Natural killer cell treated with Interleukin-12 subunit alpha and Interleukin-12 subunit beta and Interleukin-15 and Interleukin-18, amount 100 ng/mL, for 72 hours (primary cell): ENCODE measurements at regions not wholly inside any gene's neighbourhood (a gene's known extent, or its start where the extent isn't known, plus 50 kb on each side); places are given as distances from the start of the nearest gene placed in this dataset.
"Not testable (repeated sequence)": the region's sequence is repeated elsewhere in the genome, so short reads cannot be mapped to it uniquely, and the experiment has no call there.

Experiments used
- ATAC-seq, 2 donors: fragments of 150-1000 bp; cut with Tn5 transposase in 1 of 2; sonication (Bioruptor Pico), chemical (Tn5 transposase) in 1 of 2; 2 replicates each; pipeline ENCODE4 v1.10.0; 2021
- DNase-seq: peaks from one replicate; pipeline ENCODE4 v3.0.0; 2022; ENCODE audit warnings: low spot score
- H3K27ac Mint-ChIP-seq, 2 donors: 1 replicate in 1 of 2; 2 replicates in 1 of 2; pipeline ENCODE4 v1.8.0; 2022; ENCODE audit warnings: mixed read lengths in 2 of 2, mild to moderate bottlenecking in 1 of 2, moderate library complexity in 1 of 2
- H3K27me3 Mint-ChIP-seq, 2 donors: 1 replicate in 1 of 2; 2 replicates in 1 of 2; pipeline ENCODE4 v1.8.0; 2022; ENCODE audit warnings: mixed read lengths in 2 of 2
- H3K36me3 Mint-ChIP-seq: one replicate; pipeline ENCODE4 v1.8.0; 2022; ENCODE audit warnings: mixed read lengths
- H3K4me1 Mint-ChIP-seq, 2 donors: 1 replicate in 1 of 2; 2 replicates in 1 of 2; pipeline ENCODE4 v1.8.0; 2022; ENCODE audit warnings: low read depth in 2 of 2, mixed read lengths in 2 of 2, mild to moderate bottlenecking in 1 of 2
- H3K4me3 Mint-ChIP-seq: one replicate; pipeline ENCODE4 v1.8.0; 2022; ENCODE audit warnings: mixed read lengths
- H3K9me3 Mint-ChIP-seq: 2 replicates; pipeline ENCODE4 v1.8.0; 2022; ENCODE audit warnings: mixed read lengths

- Mint-ChIP-seq H3K9me3 (no peaks in the 10 kb centered on the region), H3K27ac (no peak overlapping the region), H3K27me3 (no peaks in the 10 kb centered on the region), H3K4me3 (no peak overlapping the region), H3K4me1 (no peaks in the 10 kb centered on the region), H3K36me3 (no peaks in the 10 kb centered on the region)
- DNase-seq = no peak
- ATAC-seq = no peak
These were observed 165.4 kb upstream of the SSTR1 start for GRCh38 chr14:38042322-38042721.

GRCh38 chr14:38044710-38045109 lies 163.0 kb upstream of the SSTR1 start:
- Mint-ChIP-seq H3K36me3 (peaks cover 14% of the 10 kb centered on the region), H3K4me1 (no peaks in the 10 kb centered on the region), H3K27ac (no peak overlapping the region), H3K9me3 (peaks cover 8% of the 10 kb centered on the region), H3K27me3 (no peaks in the 10 kb centered on the region), H3K4me3 (no peak overlapping the region)
- no peak for DNase-seq
- ATAC-seq = peak; percentile 55 to 60

- Mint-ChIP-seq H3K4me1 (no peaks in the 10 kb centered on the region), H3K27me3 (no peaks in the 10 kb centered on the region), H3K9me3 (peaks cover 8% of the 10 kb centered on the region), H3K36me3 (peaks cover 14% of the 10 kb centered on the region), H3K27ac (no peak overlapping the region), H3K4me3 (no peak overlapping the region)
- no peak for DNase-seq
- no peak for ATAC-seq
These were observed 162.2 kb upstream of the SSTR1 start for GRCh38 chr14:38045461-38045860.

GRCh38 chr14:38046160-38046559 lies 161.5 kb upstream of the SSTR1 start:
- Mint-ChIP-seq H3K4me1 (no peaks in the 10 kb centered on the region), H3K4me3 (no peak overlapping the region), H3K27me3 (no peaks in the 10 kb centered on the region), H3K36me3 (peaks cover 14% of the 10 kb centered on the region), H3K9me3 (peaks cover 8% of the 10 kb centered on the region), H3K27ac (no peak overlapping the region)
- ATAC-seq (no peak), DNase-seq (no peak)

- Mint-ChIP-seq H3K4me3 (no peak overlapping the region), H3K36me3 (peaks cover 14% of the 10 kb centered on the region), H3K27ac (no peak overlapping the region), H3K27me3 (no peaks in the 10 kb centered on the region), H3K9me3 (peaks cover 8% of the 10 kb centered on the region), H3K4me1 (no peaks in the 10 kb centered on the region)
- no peak for DNase-seq
- no peak for ATAC-seq
These were observed 160.4 kb upstream of the SSTR1 start for GRCh38 chr14:38047195-38047902.

- DNase-seq (no peak), ATAC-seq (no peak)
- Mint-ChIP-seq H3K27ac (peak overlapping the region in 1 of 2 donors; percentile 9), H3K36me3 (peaks cover 7% of the 10 kb centered on the region), H3K9me3 (peaks cover 5% of the 10 kb centered on the region), H3K4me3 (no peak overlapping the region), H3K4me1 (peaks cover 0 to 3% of the 10 kb centered on the region in 2 donors), H3K27me3 (no peaks in the 10 kb centered on the region)
These were observed 154.0 kb upstream of the SSTR1 start for GRCh38 chr14:38053666-38054065.

GRCh38 chr14:38056270-38056669 lies 151.4 kb upstream of the SSTR1 start:
- Mint-ChIP-seq H3K27me3 (no peaks in the 10 kb centered on the region), H3K4me1 (peaks cover 0 to 3% of the 10 kb centered on the region in 2 donors)
- no peak for ATAC-seq

GRCh38 chr14:38062223-38062622 lies 145.5 kb upstream of the SSTR1 start:
- DNase-seq, H3K27me3 Mint-ChIP-seq, H3K9me3 Mint-ChIP-seq, H3K36me3 Mint-ChIP-seq, ATAC-seq, H3K4me3 Mint-ChIP-seq, H3K27ac Mint-ChIP-seq: not testable (repeated sequence)
- H3K4me1 Mint-ChIP-seq = peaks cover 16 to 19% of the 10 kb centered on the region in 2 donors

More at GRCh38 chr14:38056270-38056669, 151.4 kb upstream of the SSTR1 start:
- no peaks in the 10 kb centered on the region for H3K36me3 Mint-ChIP-seq
- no peak overlapping the region for H3K4me3 Mint-ChIP-seq
- no peak overlapping the region for H3K27ac Mint-ChIP-seq
- no peak for DNase-seq
- H3K9me3 Mint-ChIP-seq = no peaks in the 10 kb centered on the region

- Mint-ChIP-seq H3K27ac (peak overlapping the region; percentile 28 to 61), H3K36me3 (peaks cover 9% of the 10 kb centered on the region), H3K9me3 (peaks cover 8% of the 10 kb centered on the region), H3K4me3 (no peak overlapping the region), H3K4me1 (peaks cover 19 to 20% of the 10 kb centered on the region in 2 donors), H3K27me3 (no peaks in the 10 kb centered on the region)
- DNase-seq = no peak
- no peak for ATAC-seq
These were observed 143.9 kb upstream of the SSTR1 start for GRCh38 chr14:38063711-38064320.

GRCh38 chr14:38065106-38065762 lies 142.5 kb upstream of the SSTR1 start:
- Mint-ChIP-seq H3K4me3 (peak overlapping the region; percentile 79), H3K9me3 (peaks cover 8% of the 10 kb centered on the region), H3K36me3 (peaks cover 15% of the 10 kb centered on the region), H3K27me3 (no peaks in the 10 kb centered on the region), H3K27ac (peak overlapping the region; percentile 86 to 93), H3K4me1 (peaks cover 30 to 34% of the 10 kb centered on the region in 2 donors)
- DNase-seq = peak; percentile 73
- peak; percentile 91 to 92 for ATAC-seq

GRCh38 chr14:38070061-38070588 lies 137.6 kb upstream of the SSTR1 start:
- Mint-ChIP-seq H3K36me3 (peaks cover 5% of the 10 kb centered on the region), H3K27me3 (no peaks in the 10 kb centered on the region), H3K9me3 (peaks cover 3% of the 10 kb centered on the region), H3K27ac (peak overlapping the region; percentile 89 to 93), H3K4me1 (peaks cover 57 to 69% of the 10 kb centered on the region in 2 donors), H3K4me3 (peak overlapping the region; percentile 42)
- DNase-seq (no peak), ATAC-seq (peak; percentile 76 to 83)

- Mint-ChIP-seq H3K9me3 (peaks cover 5% of the 10 kb centered on the region), H3K27me3 (no peaks in the 10 kb centered on the region), H3K36me3 (peaks cover 9% of the 10 kb centered on the region), H3K4me3 (peak overlapping the region; percentile 74), H3K27ac (peak overlapping the region; percentile 73 to 93), H3K4me1 (peaks cover 62 to 68% of the 10 kb centered on the region in 2 donors)
- DNase-seq (no peak), ATAC-seq (peak; percentile 40 to 77)
These were observed 134.1 kb upstream of the SSTR1 start for GRCh38 chr14:38073641-38074040.

- DNase-seq (no peak), ATAC-seq (peak; percentile 43 to 68)
- Mint-ChIP-seq H3K36me3 (peaks cover 9% of the 10 kb centered on the region), H3K4me3 (peak overlapping the region; percentile 74), H3K9me3 (peaks cover 5% of the 10 kb centered on the region), H3K4me1 (peaks cover 64 to 68% of the 10 kb centered on the region in 2 donors), H3K27ac (peak overlapping the region; percentile 73 to 93), H3K27me3 (no peaks in the 10 kb centered on the region)
These were observed 133.6 kb upstream of the SSTR1 start for GRCh38 chr14:38074081-38074480.

- H3K27ac Mint-ChIP-seq = peak overlapping the region; percentile 73 to 93
- DNase-seq (no peak), ATAC-seq (no peak)
- peaks cover 4% of the 10 kb centered on the region for H3K36me3 Mint-ChIP-seq
- peaks cover 5% of the 10 kb centered on the region for H3K9me3 Mint-ChIP-seq
- H3K27me3 Mint-ChIP-seq = no peaks in the 10 kb centered on the region
- H3K4me1 Mint-ChIP-seq = peaks cover 61 to 68% of the 10 kb centered on the region in 2 donors
- H3K4me3 Mint-ChIP-seq = peak overlapping the region; percentile 74
These were observed 132.9 kb upstream of the SSTR1 start for GRCh38 chr14:38074754-38075153.
